Kidney capillary endothelial cell (primary cell): ENCODE measurements at regions not wholly inside any gene's neighbourhood (a gene's known extent, or its start where the extent isn't known, plus 50 kb on each side); places are given as distances from the start of the nearest gene placed in this dataset.
"Not testable (repeated sequence)": the region's sequence is repeated elsewhere in the genome, so short reads cannot be mapped to it uniquely, and the experiment has no call there.

Experiments
- DNase-seq: peaks from one replicate; pipeline ENCODE4 v3.0.0-alpha.2; 2018; ENCODE audit warnings: low spot score

DNA sequence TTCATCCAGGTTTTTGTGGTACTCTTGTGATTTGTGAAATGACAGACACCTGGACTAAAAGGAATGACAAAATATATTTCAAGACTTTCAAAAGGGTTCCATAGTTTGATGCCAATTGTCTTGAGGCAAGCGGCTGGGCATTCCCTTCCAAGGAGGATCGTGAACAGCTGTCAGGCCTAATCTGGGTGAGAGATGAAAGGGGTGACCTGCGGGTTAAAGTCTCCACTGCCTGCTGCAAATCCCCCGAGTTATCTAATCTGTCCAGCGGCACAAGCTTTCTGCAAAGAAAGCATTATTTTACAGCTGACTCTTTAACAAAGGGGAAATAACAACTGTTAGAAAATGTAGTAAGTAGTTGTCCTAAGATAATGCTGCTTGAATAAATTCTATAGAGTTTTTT, 128.7 kb upstream of the MB21D2 start:
- no peak for DNase-seq

GRCh38 chr3:193047461-193047860, 129.8 kb upstream of the MB21D2 start:
- DNase-seq = not testable (repeated sequence)

DNA sequence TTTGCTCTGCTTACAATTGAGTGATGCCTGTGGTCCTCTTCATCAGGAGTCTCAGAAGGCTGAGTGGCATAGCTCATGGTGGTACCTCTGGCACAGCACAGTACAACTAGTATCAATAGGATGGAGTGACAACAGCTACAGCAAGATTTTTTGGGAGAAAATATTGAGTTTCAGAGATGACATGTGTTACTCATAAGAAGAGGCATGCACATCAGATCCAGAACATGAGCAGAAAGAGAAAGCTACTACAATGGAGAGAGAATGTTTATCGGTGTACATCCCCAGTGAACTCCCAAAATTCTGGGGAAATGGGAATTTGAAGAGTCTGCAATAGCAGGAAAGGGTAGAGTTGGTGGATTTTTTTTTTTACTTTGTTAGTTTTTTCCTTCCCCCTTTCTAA, 130.5 kb upstream of the MB21D2 start:
- no peak for DNase-seq

DNA sequence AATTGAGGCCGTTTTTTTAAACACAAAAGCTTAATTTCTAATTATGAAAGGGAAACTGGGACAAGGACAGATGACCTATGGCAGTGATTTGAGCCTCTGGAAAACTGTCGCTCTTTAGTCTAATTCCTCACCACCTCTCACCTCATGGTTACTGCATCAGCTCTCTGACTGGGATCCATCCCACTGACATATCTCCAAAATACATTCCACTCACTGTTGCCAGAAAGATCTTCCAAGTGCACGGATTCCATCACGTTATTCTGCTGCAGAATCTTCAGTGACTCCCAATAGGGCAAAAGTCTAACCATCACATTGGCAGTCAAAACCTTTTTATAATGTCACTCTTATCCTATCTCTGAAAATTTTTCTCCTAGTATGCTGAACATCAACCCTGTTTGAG, 132.3 kb upstream of the MB21D2 start:
- no peak for DNase-seq

DNA sequence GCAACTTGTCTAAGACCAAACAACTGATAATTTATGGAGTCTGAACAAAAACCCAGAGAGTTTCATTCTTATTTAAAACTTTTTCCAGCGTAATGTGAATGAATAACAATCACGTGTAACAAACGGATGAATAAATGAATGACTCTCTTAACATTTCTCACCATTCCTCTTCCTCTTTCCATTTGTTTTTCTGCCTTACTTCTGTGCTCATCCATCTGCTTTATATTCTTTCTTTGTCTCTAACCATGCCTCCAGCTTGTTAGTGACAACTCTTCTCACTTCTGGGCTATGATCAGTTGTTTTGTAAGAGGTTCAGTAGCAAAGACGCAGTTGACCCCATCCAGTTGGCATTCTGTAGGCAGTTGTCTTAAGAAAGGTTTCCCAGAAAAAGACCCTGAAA, 133.7 kb upstream of the MB21D2 start:
- no peak for DNase-seq

DNA sequence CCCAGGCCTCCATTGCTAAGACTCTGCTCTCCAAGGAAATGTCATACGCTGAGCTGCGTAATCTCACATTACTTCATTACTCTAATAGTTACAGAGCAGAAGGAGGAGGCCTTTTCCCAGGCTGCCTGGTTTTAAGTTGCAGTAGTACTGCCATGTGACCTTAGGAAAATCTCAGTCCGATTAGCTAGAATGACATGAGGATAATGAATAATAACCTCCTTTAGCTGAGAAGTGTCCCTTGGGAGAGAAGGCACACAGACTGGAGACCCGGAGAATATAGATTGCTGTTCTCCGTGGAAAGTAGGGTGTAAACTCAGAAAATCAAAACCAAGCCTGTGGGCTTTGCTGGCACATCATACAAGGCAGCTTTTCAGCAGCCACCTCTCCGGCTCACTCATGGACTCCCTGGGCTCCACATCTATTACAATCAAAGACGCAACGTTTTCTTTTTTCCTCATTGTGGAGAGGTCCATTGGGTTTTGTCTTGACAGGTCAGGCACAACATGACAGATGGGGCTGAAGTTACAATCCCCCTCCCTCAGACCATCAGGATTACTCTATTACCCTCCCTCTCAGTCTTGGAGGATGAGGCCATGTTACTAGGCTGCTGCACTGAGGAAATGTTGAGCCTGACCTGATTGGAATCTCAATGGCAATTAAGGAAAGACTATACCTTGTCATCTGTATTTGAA, 134.8 kb upstream of the MB21D2 start:
- no peak for DNase-seq

DNA sequence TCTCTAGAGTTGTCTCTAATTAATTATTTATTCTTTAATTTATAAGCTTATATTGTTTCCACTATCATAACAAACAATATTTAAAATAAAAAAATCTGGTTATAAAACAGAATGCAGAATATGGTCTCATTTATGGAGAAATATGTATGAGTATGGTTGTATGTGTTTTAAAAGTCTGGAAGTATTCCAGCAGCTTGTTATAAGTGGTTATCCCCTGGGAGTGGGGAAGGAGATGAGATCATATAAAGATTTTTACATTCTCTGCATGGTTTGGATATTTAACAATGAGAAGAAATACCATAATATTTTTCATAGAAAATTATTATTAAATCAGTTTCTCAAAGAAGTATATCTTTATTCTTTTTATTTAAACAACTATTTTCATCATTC, 135.4 kb upstream of the MB21D2 start:
- DNase-seq = no peak

DNA sequence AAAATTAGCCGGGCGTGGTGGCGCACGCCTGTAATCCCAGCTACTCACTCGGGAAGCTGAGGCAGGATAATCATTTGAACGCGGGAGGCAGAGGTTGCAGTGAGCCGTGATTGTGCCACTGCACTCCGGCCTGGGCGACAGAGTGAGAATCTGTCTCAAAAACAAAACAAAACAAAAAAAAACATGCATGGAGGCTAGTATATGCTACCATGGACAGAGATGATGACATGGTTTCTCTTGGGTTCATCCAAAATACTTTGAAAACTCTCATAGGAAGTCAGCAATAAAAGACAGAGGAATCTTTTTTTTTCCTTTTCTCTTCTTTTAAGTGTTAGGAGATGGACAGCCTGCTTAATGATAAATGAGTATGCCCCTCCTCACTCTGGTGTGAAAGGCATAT, 137.7 kb upstream of the MB21D2 start:
- DNase-seq = no peak

- DNase-seq = no peak
Measured at GRCh38 chr3:193057616-193058015, 140.0 kb upstream of the MB21D2 start.

- DNase-seq = no peak
Measured at GRCh38 chr3:193060748-193061546, 143.3 kb upstream of the MB21D2 start.

GRCh38 chr3:193068365-193068764, 150.7 kb upstream of the MB21D2 start:
- DNase-seq = no peak

DNA sequence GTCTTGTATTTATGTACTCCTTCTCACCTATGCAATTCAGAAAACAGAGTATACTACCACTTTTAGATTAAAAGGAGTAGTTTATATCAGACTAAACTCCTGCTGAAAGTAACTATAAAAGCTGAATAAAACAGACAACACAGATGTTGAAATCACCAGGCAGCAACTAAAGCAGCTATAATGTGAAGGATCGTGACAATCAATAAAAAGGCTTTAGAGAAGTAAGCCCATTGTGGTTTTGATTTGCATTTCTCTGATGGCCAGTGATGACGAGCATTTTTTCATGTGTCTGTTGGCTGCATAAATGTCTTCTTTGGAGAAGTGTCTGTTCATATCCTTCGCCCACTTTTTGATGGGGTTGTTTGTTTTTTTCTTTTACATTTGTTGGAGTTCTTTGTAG, 152.1 kb upstream of the MB21D2 start:
- DNase-seq = not testable (repeated sequence)

DNA sequence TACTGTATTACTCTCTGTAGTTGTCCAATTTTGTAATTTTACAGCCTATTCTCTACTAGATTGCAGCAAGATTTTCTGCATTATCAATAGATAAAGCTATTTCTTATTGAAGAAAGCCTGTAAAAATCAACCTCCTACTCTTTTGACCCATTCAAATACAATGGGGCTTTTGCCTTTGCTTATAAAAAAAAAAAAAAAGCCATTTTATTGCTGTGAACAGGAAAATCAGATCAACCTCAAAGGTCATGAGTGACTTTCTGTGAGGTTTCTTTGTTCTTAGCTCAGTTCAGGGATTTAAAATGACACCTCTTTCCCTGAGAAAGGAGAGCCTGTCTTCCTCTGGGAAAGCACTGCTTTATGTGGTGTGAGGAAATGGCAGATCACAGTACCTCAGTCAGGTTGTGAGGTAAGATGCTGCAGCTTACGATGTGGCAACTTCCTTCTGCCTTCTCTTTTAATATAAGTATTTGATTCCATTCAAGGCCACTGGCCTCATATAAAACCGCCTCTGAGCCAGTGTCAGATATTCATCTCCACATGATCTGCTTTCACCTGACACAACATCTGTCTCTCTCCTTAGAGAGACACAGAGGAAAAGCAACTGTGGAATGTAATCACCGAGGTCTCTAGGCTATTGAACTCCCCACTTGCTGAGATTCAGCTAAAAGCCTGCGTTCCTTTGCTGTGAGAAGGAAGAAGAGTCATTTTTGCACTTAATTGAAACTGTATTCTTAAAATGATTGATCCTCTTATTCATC, 161.5 kb upstream of the MB21D2 start:
- no peak for DNase-seq

- no peak for DNase-seq
Measured at GRCh38 chr3:193080821-193081365, 160.1 kb upstream of the PLAAT1 start.

- DNase-seq = no peak
Measured at GRCh38 chr3:193085655-193086054, 155.4 kb upstream of the PLAAT1 start.

- DNase-seq = no peak
Measured at GRCh38 chr3:193086681-193087080, 154.3 kb upstream of the PLAAT1 start.

GRCh38 chr3:193087336-193087735, 153.7 kb upstream of the PLAAT1 start:
- DNase-seq = no peak

GRCh38 chr3:193095366-193095765, 145.7 kb upstream of the PLAAT1 start:
- no peak for DNase-seq

DNA sequence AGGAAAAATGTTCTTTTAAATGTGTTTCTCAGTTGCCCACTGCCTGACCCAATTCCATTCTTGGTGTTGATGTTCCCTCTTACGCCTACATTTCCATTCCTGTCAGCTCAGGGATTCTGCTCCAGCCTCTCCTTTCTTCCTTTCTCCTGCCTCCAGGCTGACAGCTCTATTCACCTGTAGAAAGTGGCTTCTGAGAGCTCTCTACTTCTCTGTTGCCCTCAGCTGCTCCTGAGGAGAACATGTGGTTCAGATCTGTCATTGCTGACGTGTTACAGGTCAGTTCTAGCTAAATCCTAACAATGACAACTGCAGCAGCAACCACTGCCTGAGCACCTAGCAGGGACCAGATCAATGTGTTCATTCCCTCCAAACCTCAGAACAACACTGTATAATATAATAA, 144.9 kb upstream of the PLAAT1 start:
- DNase-seq = no peak

GRCh38 chr3:193114431-193115340, 126.3 kb upstream of the PLAAT1 start:
- no peak for DNase-seq

GRCh38 chr3:193116871-193117270, 124.2 kb upstream of the PLAAT1 start:
- no peak for DNase-seq

GRCh38 chr3:193118907-193119306, 122.1 kb upstream of the PLAAT1 start:
- DNase-seq = no peak
